22Rv1 (cell line): ENCODE measurements at regions not wholly inside any gene's neighbourhood (a gene's known extent, or its start where the extent isn't known, plus 50 kb on each side); places are given as distances from the start of the nearest gene placed in this dataset.

Experiments used
- ZFX ChIP-seq: fragments of 450-650 bp; IDR thresholded peaks from 2 replicates; pipeline ENCODE4 v1.6.1; 2017; ENCODE audit warnings: antibody characterized with exemption, borderline replicate concordance
- TF ChIP-seq, protein P1 (sequence below): fragments of 450-650 bp; IDR thresholded peaks from 2 replicates; pipeline ENCODE4 v1.5.1; 2017; ENCODE audit warnings: mild to moderate bottlenecking

DNA sequence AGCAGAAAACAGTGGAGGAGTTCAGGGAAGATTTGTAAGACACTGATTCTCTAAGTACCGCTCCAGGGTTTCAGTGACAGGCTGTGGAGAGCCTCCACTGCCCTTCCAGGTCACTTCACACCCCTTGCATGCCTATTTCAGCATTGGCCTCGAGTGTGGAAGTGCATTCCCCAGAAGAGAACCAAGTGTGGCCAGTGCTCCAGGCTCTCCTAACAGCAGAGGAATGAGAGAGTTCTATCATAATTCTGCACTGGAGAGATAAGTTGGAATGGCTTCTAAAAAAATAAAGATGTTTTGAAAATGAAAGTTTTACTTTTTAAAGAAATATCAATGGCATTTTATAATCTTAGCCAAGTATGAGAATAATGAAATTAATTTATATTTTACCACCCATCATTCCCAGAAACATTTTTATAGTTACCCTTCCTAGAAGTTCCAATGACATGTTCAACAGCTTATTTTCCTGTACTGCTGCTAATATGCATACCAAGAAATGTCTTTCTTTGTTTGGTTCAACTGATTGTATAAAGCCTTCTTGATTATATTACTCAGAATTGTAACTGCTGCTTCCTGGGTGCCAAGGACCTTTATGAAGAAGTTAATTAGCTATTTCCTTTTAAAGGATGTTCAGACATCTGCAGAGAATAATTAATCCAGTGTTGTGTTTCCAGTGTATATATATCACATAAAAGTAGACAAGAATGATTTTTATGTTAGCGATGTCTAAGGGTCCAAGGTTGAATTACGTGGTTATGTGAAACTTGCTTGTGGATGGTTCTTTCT, 61.0 kb upstream of the SERPINE2 start:
- TF ChIP-seq, protein P1, sequence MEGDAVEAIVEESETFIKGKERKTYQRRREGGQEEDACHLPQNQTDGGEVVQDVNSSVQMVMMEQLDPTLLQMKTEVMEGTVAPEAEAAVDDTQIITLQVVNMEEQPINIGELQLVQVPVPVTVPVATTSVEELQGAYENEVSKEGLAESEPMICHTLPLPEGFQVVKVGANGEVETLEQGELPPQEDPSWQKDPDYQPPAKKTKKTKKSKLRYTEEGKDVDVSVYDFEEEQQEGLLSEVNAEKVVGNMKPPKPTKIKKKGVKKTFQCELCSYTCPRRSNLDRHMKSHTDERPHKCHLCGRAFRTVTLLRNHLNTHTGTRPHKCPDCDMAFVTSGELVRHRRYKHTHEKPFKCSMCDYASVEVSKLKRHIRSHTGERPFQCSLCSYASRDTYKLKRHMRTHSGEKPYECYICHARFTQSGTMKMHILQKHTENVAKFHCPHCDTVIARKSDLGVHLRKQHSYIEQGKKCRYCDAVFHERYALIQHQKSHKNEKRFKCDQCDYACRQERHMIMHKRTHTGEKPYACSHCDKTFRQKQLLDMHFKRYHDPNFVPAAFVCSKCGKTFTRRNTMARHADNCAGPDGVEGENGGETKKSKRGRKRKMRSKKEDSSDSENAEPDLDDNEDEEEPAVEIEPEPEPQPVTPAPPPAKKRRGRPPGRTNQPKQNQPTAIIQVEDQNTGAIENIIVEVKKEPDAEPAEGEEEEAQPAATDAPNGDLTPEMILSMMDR, result no peak
- TF ChIP-seq ZFX, result no peak
